OCI-LY1 (cell line): ENCODE measurements at regions not wholly inside any gene's neighbourhood (a gene's known extent, or its start where the extent isn't known, plus 50 kb on each side); places are given as distances from the start of the nearest gene placed in this dataset.

Experiments
- H2AFZ ChIP-seq: fragments of 200-600 bp; sonication (generic), shearing (Covaris generic); 2 replicates; pipeline ENCODE4 v1.6.0; 2014; ENCODE audit warnings: antibody characterized with exemption, mild to moderate bottlenecking, low read length
- H3F3A ChIP-seq: fragments of 200-600 bp; sonication (generic), shearing (Covaris generic); 2 replicates; pipeline ENCODE4 v1.6.0; 2014; ENCODE audit warnings: mild to moderate bottlenecking, antibody characterized with exemption, low read length, moderate library complexity; ENCODE audit not compliant: insufficient read depth
- H3K27ac ChIP-seq: fragments of 200-600 bp; sonication (generic); 2 replicates; pipeline ENCODE4 v1.5.1; 2014; ENCODE audit warnings: low read length, mixed run types, mild to moderate bottlenecking, low read depth; ENCODE audit not compliant: poor library complexity, severe bottlenecking
- H3K27me3 ChIP-seq: fragments of 200-600 bp; sonication (generic); 2 replicates; pipeline ENCODE4 v1.6.0; 2014; ENCODE audit warnings: antibody characterized with exemption, mild to moderate bottlenecking, low read length, moderate library complexity; ENCODE audit not compliant: insufficient read depth
- H3K36me3 ChIP-seq: fragments of 200-600 bp; sonication (generic); 2 replicates; pipeline ENCODE4 v1.6.1; 2014; ENCODE audit warnings: mild to moderate bottlenecking, antibody characterized with exemption, low read length, moderate library complexity, mixed read lengths; ENCODE audit not compliant: insufficient read depth
- H3K4me1 ChIP-seq: fragments of 200-600 bp; sonication (generic); 2 replicates; pipeline ENCODE4 v1.5.1; 2014; ENCODE audit warnings: mild to moderate bottlenecking, low read length, moderate library complexity; ENCODE audit not compliant: insufficient read depth, severe bottlenecking
- H3K4me2 ChIP-seq: fragments of 200-600 bp; sonication (generic), shearing (Covaris generic); 2 replicates; pipeline ENCODE4 v1.6.1; 2014; ENCODE audit warnings: low read length
- H3K4me3 ChIP-seq: fragments of 200-600 bp; sonication (generic); 2 replicates; pipeline ENCODE4 v1.5.1; 2014; ENCODE audit warnings: low read length, low read depth, mild to moderate bottlenecking, mixed read lengths; ENCODE audit not compliant: poor library complexity, severe bottlenecking
- H3K79me2 ChIP-seq: fragments of 200-600 bp; shearing (Covaris generic); 2 replicates; pipeline ENCODE4 v1.6.1; 2016; ENCODE audit warnings: mixed run types, low read length, mixed read lengths; ENCODE audit not compliant: insufficient read depth
- H3K9ac ChIP-seq: fragments of 200-600 bp; sonication (generic), shearing (Covaris generic); 2 replicates; pipeline ENCODE4 v1.6.1; 2014; ENCODE audit warnings: mild to moderate bottlenecking, low read length, mixed read lengths
- H3K9me2 ChIP-seq: fragments of 200-600 bp; sonication (generic), shearing (Covaris generic); 2 replicates; pipeline ENCODE4 v1.6.1; 2014; ENCODE audit warnings: low read depth, mild to moderate bottlenecking, low read length, mixed read lengths
- H3K9me3 ChIP-seq: fragments of 200-600 bp; shearing (Covaris generic); 2 replicates; pipeline ENCODE4 v1.6.1; 2014; ENCODE audit warnings: low read length, mixed read lengths
- H4K20me1 ChIP-seq: fragments of 200-600 bp; sonication (generic), shearing (Covaris generic); 2 replicates; pipeline ENCODE4 v1.6.0; 2016; ENCODE audit warnings: mild to moderate bottlenecking, low read length; ENCODE audit not compliant: insufficient read depth
- EZH2 ChIP-seq: fragments of 200-600 bp; sonication (generic), shearing (Covaris generic); IDR thresholded peaks from 2 replicates; pipeline ENCODE4 v1.8.0; 2017; ENCODE audit warnings: borderline replicate concordance, mixed run types, mild to moderate bottlenecking, antibody characterized with exemption, low read length, moderate library complexity, mixed read lengths
- TF ChIP-seq, protein P1 (sequence below): fragments of 200-600 bp; sonication (generic), shearing (Covaris generic); IDR thresholded peaks from 2 replicates; pipeline ENCODE4 v1.5.1; 2017; ENCODE audit warnings: mild to moderate bottlenecking, antibody characterized with exemption, low read length, moderate library complexity, mixed read lengths

- Histone ChIP-seq H3K27ac (no peak overlapping the region), H3K4me3 (no peak overlapping the region), H3K79me2 (no peaks in the 10 kb centered on the region), H3K27me3 (no peaks in the 10 kb centered on the region), H2AFZ (no peak overlapping the region), H3K9ac (no peak overlapping the region), H3F3A (no peaks in the 10 kb centered on the region), H3K4me2 (no peak overlapping the region), H3K36me3 (no peaks in the 10 kb centered on the region), H3K9me2 (no peaks in the 10 kb centered on the region), H4K20me1 (no peaks in the 10 kb centered on the region), H3K4me1 (no peaks in the 10 kb centered on the region), H3K9me3 (no peaks in the 10 kb centered on the region)
- TF ChIP-seq EZH2 = no peak
- TF ChIP-seq, protein P1, sequence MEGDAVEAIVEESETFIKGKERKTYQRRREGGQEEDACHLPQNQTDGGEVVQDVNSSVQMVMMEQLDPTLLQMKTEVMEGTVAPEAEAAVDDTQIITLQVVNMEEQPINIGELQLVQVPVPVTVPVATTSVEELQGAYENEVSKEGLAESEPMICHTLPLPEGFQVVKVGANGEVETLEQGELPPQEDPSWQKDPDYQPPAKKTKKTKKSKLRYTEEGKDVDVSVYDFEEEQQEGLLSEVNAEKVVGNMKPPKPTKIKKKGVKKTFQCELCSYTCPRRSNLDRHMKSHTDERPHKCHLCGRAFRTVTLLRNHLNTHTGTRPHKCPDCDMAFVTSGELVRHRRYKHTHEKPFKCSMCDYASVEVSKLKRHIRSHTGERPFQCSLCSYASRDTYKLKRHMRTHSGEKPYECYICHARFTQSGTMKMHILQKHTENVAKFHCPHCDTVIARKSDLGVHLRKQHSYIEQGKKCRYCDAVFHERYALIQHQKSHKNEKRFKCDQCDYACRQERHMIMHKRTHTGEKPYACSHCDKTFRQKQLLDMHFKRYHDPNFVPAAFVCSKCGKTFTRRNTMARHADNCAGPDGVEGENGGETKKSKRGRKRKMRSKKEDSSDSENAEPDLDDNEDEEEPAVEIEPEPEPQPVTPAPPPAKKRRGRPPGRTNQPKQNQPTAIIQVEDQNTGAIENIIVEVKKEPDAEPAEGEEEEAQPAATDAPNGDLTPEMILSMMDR = no peak
Observed at GRCh38 chr4:127580891-127581290, 51.9 kb upstream of the INTU start.
